Keratinocyte (primary cell): ENCODE measurements at regions not wholly inside any gene's neighbourhood (a gene's known extent, or its start where the extent isn't known, plus 50 kb on each side); places are given as distances from the start of the nearest gene placed in this dataset.

Experiments used
- DNase-seq: peaks from one replicate; pipeline ENCODE4 v3.0.0-alpha.2; 2011; ENCODE audit warnings: low read depth, missing footprints, low spot score
- FAIRE-seq: peaks from 2 replicates; lab custom pipeline; 2011; peaks lifted over from hg19 to GRCh38; lab: Jason Lieb, UNC
- H2AFZ ChIP-seq: 2 replicates; pipeline ENCODE4 v1.6.0; 2012; ENCODE audit warnings: low read length, control low read depth, inconsistent platforms; ENCODE audit not compliant: control insufficient read depth
- H3K27ac ChIP-seq: 2 replicates; pipeline ENCODE4 v1.5.1; 2011; ENCODE audit warnings: low read length; ENCODE audit not compliant: control insufficient read depth, insufficient read depth
- H3K27me3 ChIP-seq: 3 replicates; pipeline ENCODE4 v1.6.0; 2011; ENCODE audit warnings: low read length; ENCODE audit not compliant: control insufficient read depth, insufficient read depth; ENCODE audit errors: extremely low read depth
- H3K36me3 ChIP-seq, 2 experiments: 2 replicates in 1 of 2; 3 replicates in 1 of 2; pipeline ENCODE4 v1.5.1; 2011; ENCODE audit warnings: low read length in 2 of 2, mild to moderate bottlenecking in 1 of 2; ENCODE audit not compliant: control insufficient read depth in 2 of 2, insufficient read depth in 2 of 2; ENCODE audit errors: extremely low read depth in 1 of 2
- H3K4me1 ChIP-seq: 3 replicates; pipeline ENCODE4 v1.5.1; 2011; ENCODE audit warnings: low read length; ENCODE audit not compliant: control insufficient read depth, insufficient read depth; ENCODE audit errors: extremely low read depth
- H3K4me2 ChIP-seq: 3 replicates; pipeline ENCODE4 v1.6.0; 2011; ENCODE audit warnings: low read depth, low read length; ENCODE audit not compliant: control insufficient read depth, insufficient read depth; ENCODE audit errors: extremely low read depth
- H3K4me3 ChIP-seq, 3 experiments: fragments of 200-600 bp in 1 of 3; sonication (generic) in 1 of 3; 2 replicates in 2 of 3; 3 replicates in 1 of 3; pipeline ENCODE4 v1.5.1; 2011 to 2016; ENCODE audit warnings: low read length in 3 of 3, mild to moderate bottlenecking in 3 of 3, control low read depth in 2 of 3, inconsistent platforms in 1 of 3, low read depth in 1 of 3, mixed read lengths in 1 of 3, mixed run types in 1 of 3, moderate library complexity in 1 of 3; ENCODE audit not compliant: control insufficient read depth in 2 of 3, insufficient read depth in 2 of 3; ENCODE audit errors: extremely low read depth in 1 of 3
- H3K79me2 ChIP-seq: 2 replicates; pipeline ENCODE4 v1.6.0; 2012; ENCODE audit warnings: low read length; ENCODE audit not compliant: control insufficient read depth, insufficient read depth
- H3K9ac ChIP-seq: 3 replicates; pipeline ENCODE4 v1.6.0; 2011; ENCODE audit warnings: low read length; ENCODE audit not compliant: control insufficient read depth, insufficient read depth; ENCODE audit errors: extremely low read depth
- H3K9me1 ChIP-seq: 3 replicates; pipeline ENCODE4 v1.6.0; 2011; ENCODE audit warnings: low read length; ENCODE audit not compliant: control insufficient read depth, insufficient read depth; ENCODE audit errors: extremely low read depth
- H3K9me3 ChIP-seq: 2 replicates; pipeline ENCODE4 v1.5.1; 2012; ENCODE audit warnings: low read depth, low read length; ENCODE audit not compliant: control insufficient read depth
- H4K20me1 ChIP-seq: 3 replicates; pipeline ENCODE4 v1.6.0; 2011; ENCODE audit warnings: low read length; ENCODE audit not compliant: control insufficient read depth, insufficient read depth; ENCODE audit errors: extremely low read depth
- CTCF ChIP-seq, 3 experiments: IDR thresholded peaks in 1 of 3; conservative IDR thresholded peaks in 1 of 3; optimal IDR thresholded peaks in 1 of 3; 2 replicates in 2 of 3; 3 replicates in 1 of 3; pipeline versions ENCODE3 to v1.5.1; 2011; ENCODE audit warnings: low read length in 3 of 3, mild to moderate bottlenecking in 3 of 3, moderate library complexity in 2 of 3, control low read depth in 1 of 3, inconsistent platforms in 1 of 3; ENCODE audit not compliant: insufficient read depth in 2 of 3; ENCODE audit errors: extremely low read depth in 1 of 3
- EZH2 ChIP-seq: IDR thresholded peaks from one replicate; pipeline ENCODE4 v1.6.1; 2012; ENCODE audit warnings: inconsistent platforms, mild to moderate bottlenecking, low read length, moderate library complexity
- dilution Hi-C: fragments of 300-500 bp; cut with MboI; formaldehyde crosslinking; loops from one replicate; pipeline ENCODE4 v1.7.0; 2020; ENCODE audit warnings: low sequenced_read_pairs; ENCODE audit not compliant: extremely low pct_ligation_motif_present

DNA sequence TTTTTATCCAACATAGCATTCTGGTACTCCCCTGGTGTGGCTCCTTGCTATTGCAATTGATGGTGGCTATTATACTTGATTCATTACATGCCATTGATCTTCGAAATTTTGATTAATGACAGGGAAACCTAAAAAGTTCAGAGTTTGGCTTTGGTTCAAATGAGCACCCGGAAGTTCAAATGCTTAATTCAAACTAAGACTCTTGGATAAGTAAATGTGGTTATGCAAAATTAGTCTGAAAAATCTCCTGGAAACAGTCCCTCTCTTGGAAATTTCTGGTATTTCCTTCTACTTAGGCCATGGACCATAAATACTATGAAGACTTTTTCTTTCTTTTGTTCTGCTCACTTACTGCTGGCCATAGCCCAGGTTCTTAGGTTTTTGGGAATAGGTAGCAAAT, 65.3 kb upstream of the SMIM21 start:
- Histone ChIP-seq H3K9me1 (no peaks in the 10 kb centered on the region), H3K27me3 (no peaks in the 10 kb centered on the region), H3K36me3 (no peaks in the 10 kb centered on the region), H3K27ac (no peak overlapping the region), H3K9ac (no peak overlapping the region), H3K4me1 (peaks cover 15% of the 10 kb centered on the region), H3K9me3 (no peaks in the 10 kb centered on the region), H3K79me2 (no peaks in the 10 kb centered on the region), H3K4me3 (no peak overlapping the region), H2AFZ (no peak overlapping the region), H3K4me2 (no peak overlapping the region), H4K20me1 (no peaks in the 10 kb centered on the region)
- TF ChIP-seq EZH2 (no peak), CTCF (optimal IDR thresholded peaks at IDR 0.05 in 1 of 3, IDR thresholded peaks at IDR 0.05 in 1 of 3, conservative IDR thresholded peaks at IDR 0.05 in 1 of 3; ENCODE audit: extremely low read depth in 1 of 3, insufficient read depth in 2 of 3, low read length in 3 of 3) (no peak)
- dilution Hi-C loops = no loop called here
- FAIRE-seq (no peak), DNase-seq (no peak)

DNA sequence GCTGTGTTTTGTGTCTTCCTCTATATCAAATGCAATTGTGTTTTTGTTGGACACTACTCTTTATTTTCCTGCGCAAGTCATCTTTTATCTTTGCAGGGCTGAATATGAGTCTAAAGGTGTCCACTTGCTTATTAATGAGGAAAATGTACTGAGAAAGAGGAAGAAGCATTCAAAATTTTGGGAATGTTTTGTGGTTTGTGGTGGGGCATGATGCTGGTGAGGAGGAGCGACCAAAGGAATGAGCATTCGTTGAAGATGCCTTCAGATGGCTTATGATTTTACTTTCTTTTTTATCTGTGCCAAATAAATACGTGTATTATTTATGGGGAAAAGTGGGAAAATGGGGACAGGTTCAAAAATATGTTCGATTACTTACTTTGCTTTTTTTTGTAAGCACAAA, 63.9 kb upstream of the SMIM21 start:
- peaks cover 15% of the 10 kb centered on the region for H3K4me1 ChIP-seq
- H3K27ac ChIP-seq = no peak overlapping the region
- H3K36me3 ChIP-seq = no peaks in the 10 kb centered on the region
- no peak overlapping the region for H3K4me3 ChIP-seq
- no peaks in the 10 kb centered on the region for H3K9me1 ChIP-seq
- no peaks in the 10 kb centered on the region for H3K9me3 ChIP-seq
- FAIRE-seq = no peak
- H3K27me3 ChIP-seq = no peaks in the 10 kb centered on the region
- H3K79me2 ChIP-seq = no peaks in the 10 kb centered on the region
- H2AFZ ChIP-seq = no peak overlapping the region
- dilution Hi-C loops = no loop called here
- H3K9ac ChIP-seq = no peak overlapping the region
- H4K20me1 ChIP-seq = no peaks in the 10 kb centered on the region
- H3K4me2 ChIP-seq = no peak overlapping the region
- no peak for DNase-seq
- TF ChIP-seq EZH2 = no peak
- TF ChIP-seq CTCF (optimal IDR thresholded peaks at IDR 0.05 in 1 of 3, IDR thresholded peaks at IDR 0.05 in 1 of 3, conservative IDR thresholded peaks at IDR 0.05 in 1 of 3; ENCODE audit: extremely low read depth in 1 of 3, insufficient read depth in 2 of 3, low read length in 3 of 3) = no peak
